HepG2 (cell line): ENCODE measurements at regions not wholly inside any gene's neighbourhood (a gene's known extent, or its start where the extent isn't known, plus 50 kb on each side); places are given as distances from the start of the nearest gene placed in this dataset.

Experiments used
- BRCA1 ChIP-seq: sonication (generic); formaldehyde crosslinking; IDR thresholded peaks from 2 replicates; pipeline ENCODE4 v1.4.0; 2020; ENCODE audit warnings: missing genetic modification reagents
- CREB3 ChIP-seq: sonication (generic); formaldehyde crosslinking; IDR thresholded peaks from 2 replicates; pipeline ENCODE4 v1.5.0; 2020; ENCODE audit warnings: missing genetic modification reagents
- MAFF ChIP-seq: IDR thresholded peaks from 2 replicates; pipeline ENCODE4 v1.6.1; 2011; ENCODE audit warnings: low read depth, low read length, improper control_type of control experiment
- RERE ChIP-seq: IDR thresholded peaks from 2 replicates; pipeline ENCODE4 v1.6.1; 2016; ENCODE audit warnings: low read depth, missing genetic modification reagents, missing compliant biosample characterization
- SRF ChIP-seq: IDR thresholded peaks from 2 replicates; pipeline ENCODE4 v1.6.1; 2011; ENCODE audit warnings: mild to moderate bottlenecking, low read depth, low read length, moderate library complexity
- TEAD2 ChIP-seq: sonication (generic); formaldehyde crosslinking; IDR thresholded peaks from 2 replicates; pipeline ENCODE4 v1.9.0; 2021; ENCODE audit warnings: missing genetic modification reagents
- ZNF329 ChIP-seq: sonication (generic); formaldehyde crosslinking; IDR thresholded peaks from 2 replicates; pipeline ENCODE4 v1.9.0; 2021; ENCODE audit warnings: low read depth, mild to moderate bottlenecking, missing genetic modification reagents
- ZNF44 ChIP-seq: sonication (generic); formaldehyde crosslinking; IDR thresholded peaks from 2 replicates; pipeline ENCODE4 v1.5.1; 2020; ENCODE audit warnings: mild to moderate bottlenecking, missing genetic modification reagents
- ZXDC ChIP-seq: sonication (generic); formaldehyde crosslinking; IDR thresholded peaks from 2 replicates; pipeline ENCODE4 v1.5.0; 2020; ENCODE audit warnings: mild to moderate bottlenecking, missing genetic modification reagents

GRCh38 chr2:240379089-240379636 is 56.3 kb upstream of the GPC1 start:
- no peak for TF ChIP-seq TEAD2
- TF ChIP-seq ZNF44, result no peak
- no peak for TF ChIP-seq RERE (CRISPR knock-in tag)
- TF ChIP-seq BRCA1, result no peak
- TF ChIP-seq ZNF329, result no peak
- no peak for TF ChIP-seq MAFF
- TF ChIP-seq SRF, result no peak
- no peak for TF ChIP-seq ZXDC (CRISPR knock-in tag)
- no peak for TF ChIP-seq CREB3 (CRISPR knock-in tag)
